IgD-negative memory B cell (primary cell): ENCODE measurements at regions not wholly inside any gene's neighbourhood (a gene's known extent, or its start where the extent isn't known, plus 50 kb on each side); places are given as distances from the start of the nearest gene placed in this dataset.

Experiments used
- H3K27ac Mint-ChIP-seq, 3 donors: one replicate each; pipeline ENCODE4 v1.8.0; 2020 to 2022; ENCODE audit warnings: mild to moderate bottlenecking in 3 of 3, mixed read lengths in 3 of 3, moderate library complexity in 1 of 3
- H3K27me3 Mint-ChIP-seq: one replicate; pipeline ENCODE4 v1.8.0; 2021; ENCODE audit warnings: mixed read lengths
- H3K36me3 Mint-ChIP-seq: one replicate; pipeline ENCODE4 v1.8.0; 2020; ENCODE audit warnings: mild to moderate bottlenecking, mixed read lengths
- H3K4me1 Mint-ChIP-seq, 3 donors: one replicate each; pipeline ENCODE4 v1.8.0; 2020 to 2022; ENCODE audit warnings: mixed read lengths in 3 of 3, mild to moderate bottlenecking in 1 of 3
- H3K4me3 Mint-ChIP-seq, 4 donors: one replicate each; pipeline ENCODE4 v1.8.0; 2020 to 2022; ENCODE audit warnings: mild to moderate bottlenecking in 4 of 4, mixed read lengths in 4 of 4, moderate library complexity in 3 of 4
- H3K9me3 Mint-ChIP-seq, 3 donors: one replicate each; pipeline ENCODE4 v1.8.0; 2020 to 2021; ENCODE audit warnings: mixed read lengths in 3 of 3, mild to moderate bottlenecking in 1 of 3

GRCh38 chr15:31164573-31164912 is 63.0 kb upstream of the TRPM1 start:
- H3K27ac Mint-ChIP-seq, result no peak overlapping the region
- peaks cover 1% of the 10 kb centered on the region for H3K36me3 Mint-ChIP-seq
- no peak overlapping the region for H3K4me3 Mint-ChIP-seq
- peaks cover 0 to 1% (median 0%) of the 10 kb centered on the region in 3 donors for H3K9me3 Mint-ChIP-seq
- H3K27me3 Mint-ChIP-seq, result peaks cover 17% of the 10 kb centered on the region
- H3K4me1 Mint-ChIP-seq, result peaks cover 0 to 5% (median 5%) of the 10 kb centered on the region in 3 donors

GRCh38 chr15:31169558-31169957 is 68.0 kb upstream of the TRPM1 start:
- no peaks in the 10 kb centered on the region for H3K36me3 Mint-ChIP-seq
- peak overlapping the region in 1 of 4 donors; percentile 51 for H3K4me3 Mint-ChIP-seq
- H3K4me1 Mint-ChIP-seq, result peaks cover 0 to 5% (median 5%) of the 10 kb centered on the region in 3 donors
- peak overlapping the region in 1 of 3 donors; percentile 90 for H3K27ac Mint-ChIP-seq
- H3K9me3 Mint-ChIP-seq, result peaks cover 0 to 1% (median 0%) of the 10 kb centered on the region in 3 donors
- H3K27me3 Mint-ChIP-seq, result peaks cover 9% of the 10 kb centered on the region

- H3K9me3 Mint-ChIP-seq, result peaks cover 0 to 1% (median 0%) of the 10 kb centered on the region in 3 donors
- peaks cover 9% of the 10 kb centered on the region for H3K27me3 Mint-ChIP-seq
- H3K4me1 Mint-ChIP-seq, result peaks cover 0 to 5% (median 3%) of the 10 kb centered on the region in 3 donors
- no peak overlapping the region for H3K4me3 Mint-ChIP-seq
- H3K36me3 Mint-ChIP-seq, result no peaks in the 10 kb centered on the region
- no peak overlapping the region for H3K27ac Mint-ChIP-seq
Observed at GRCh38 chr15:31171731-31172130, 70.2 kb upstream of the TRPM1 start.

GRCh38 chr15:31172606-31173005 is 71.1 kb upstream of the TRPM1 start:
- H3K27me3 Mint-ChIP-seq, result peaks cover 8% of the 10 kb centered on the region
- peaks cover under 1% of the 10 kb centered on the region for H3K36me3 Mint-ChIP-seq
- H3K4me3 Mint-ChIP-seq, result no peak overlapping the region
- peaks cover 0 to 5% (median 3%) of the 10 kb centered on the region in 3 donors for H3K4me1 Mint-ChIP-seq
- H3K27ac Mint-ChIP-seq, result no peak overlapping the region
- H3K9me3 Mint-ChIP-seq, result no peaks in the 10 kb centered on the region

GRCh38 chr15:31173790-31174450 is 72.4 kb upstream of the TRPM1 start:
- H3K27me3 Mint-ChIP-seq, result peaks cover 3% of the 10 kb centered on the region
- no peak overlapping the region for H3K27ac Mint-ChIP-seq
- H3K9me3 Mint-ChIP-seq, result no peaks in the 10 kb centered on the region
- H3K4me3 Mint-ChIP-seq, result no peak overlapping the region
- H3K4me1 Mint-ChIP-seq, result no peaks in the 10 kb centered on the region
- peaks cover 3% of the 10 kb centered on the region for H3K36me3 Mint-ChIP-seq

- Mint-ChIP-seq H3K36me3 (peaks cover 3% of the 10 kb centered on the region), H3K4me1 (no peaks in the 10 kb centered on the region), H3K27me3 (peaks cover 3% of the 10 kb centered on the region), H3K4me3 (no peak overlapping the region), H3K27ac (no peak overlapping the region), H3K9me3 (peaks cover 0 to 7% (median 2%) of the 10 kb centered on the region in 3 donors)
Observed at GRCh38 chr15:31175484-31175883, 74.0 kb upstream of the TRPM1 start.

GRCh38 chr15:31177951-31178350 is 76.4 kb upstream of the TRPM1 start:
- peaks cover 5% of the 10 kb centered on the region for H3K36me3 Mint-ChIP-seq
- H3K27me3 Mint-ChIP-seq, result peaks cover 8% of the 10 kb centered on the region
- H3K27ac Mint-ChIP-seq, result no peak overlapping the region
- no peaks in the 10 kb centered on the region for H3K4me1 Mint-ChIP-seq
- H3K9me3 Mint-ChIP-seq, result peaks cover 0 to 18% (median 10%) of the 10 kb centered on the region in 3 donors
- H3K4me3 Mint-ChIP-seq, result no peak overlapping the region

GRCh38 chr15:31178705-31179104 is 77.2 kb upstream of the TRPM1 start:
- peaks cover 8% of the 10 kb centered on the region for H3K27me3 Mint-ChIP-seq
- no peak overlapping the region for H3K4me3 Mint-ChIP-seq

GRCh38 chr15:31179693-31180092 is 78.2 kb upstream of the TRPM1 start:
- peaks cover 5% of the 10 kb centered on the region for H3K36me3 Mint-ChIP-seq
- H3K4me3 Mint-ChIP-seq, result peak overlapping the region in 1 of 4 donors; percentile 33
- no peaks in the 10 kb centered on the region for H3K4me1 Mint-ChIP-seq
- H3K27me3 Mint-ChIP-seq, result peaks cover 8% of the 10 kb centered on the region
- peaks cover 0 to 18% (median 15%) of the 10 kb centered on the region in 3 donors for H3K9me3 Mint-ChIP-seq
- no peak overlapping the region for H3K27ac Mint-ChIP-seq

More at GRCh38 chr15:31178705-31179104, 77.2 kb upstream of the TRPM1 start:
- Mint-ChIP-seq H3K27ac (no peak overlapping the region), H3K9me3 (peaks cover 0 to 18% (median 15%) of the 10 kb centered on the region in 3 donors), H3K4me1 (no peaks in the 10 kb centered on the region), H3K36me3 (peaks cover 5% of the 10 kb centered on the region)

- H3K36me3 Mint-ChIP-seq, result peaks cover 3% of the 10 kb centered on the region
- peaks cover 2 to 15% (median 13%) of the 10 kb centered on the region in 3 donors for H3K9me3 Mint-ChIP-seq
- H3K4me1 Mint-ChIP-seq, result peaks cover 0 to 9% (median 0%) of the 10 kb centered on the region in 3 donors
- H3K27me3 Mint-ChIP-seq, result no peaks in the 10 kb centered on the region
- H3K4me3 Mint-ChIP-seq, result no peak overlapping the region
- no peak overlapping the region for H3K27ac Mint-ChIP-seq
Observed at GRCh38 chr15:31193291-31193690, 91.8 kb upstream of the TRPM1 start.

- peaks cover 4 to 18% (median 5%) of the 10 kb centered on the region in 3 donors for H3K4me1 Mint-ChIP-seq
- no peaks in the 10 kb centered on the region for H3K27me3 Mint-ChIP-seq
- no peak overlapping the region for H3K4me3 Mint-ChIP-seq
- H3K36me3 Mint-ChIP-seq, result no peaks in the 10 kb centered on the region
- no peak overlapping the region for H3K27ac Mint-ChIP-seq
- peaks cover 0 to 5% (median 0%) of the 10 kb centered on the region in 3 donors for H3K9me3 Mint-ChIP-seq
Observed at GRCh38 chr15:31195871-31196270, 94.3 kb upstream of the TRPM1 start.

GRCh38 chr15:31197497-31198414 is 96.2 kb upstream of the TRPM1 start:
- Mint-ChIP-seq H3K27ac (peak overlapping the region in 1 of 3 donors; percentile 73), H3K36me3 (no peaks in the 10 kb centered on the region), H3K4me1 (peaks cover 4 to 18% (median 5%) of the 10 kb centered on the region in 3 donors), H3K27me3 (no peaks in the 10 kb centered on the region), H3K4me3 (peak overlapping the region in 1 of 4 donors; percentile 73), H3K9me3 (no peaks in the 10 kb centered on the region)

- H3K27me3 Mint-ChIP-seq, result no peaks in the 10 kb centered on the region
- no peaks in the 10 kb centered on the region for H3K9me3 Mint-ChIP-seq
- H3K4me3 Mint-ChIP-seq, result no peak overlapping the region
- peaks cover 4 to 18% (median 5%) of the 10 kb centered on the region in 3 donors for H3K4me1 Mint-ChIP-seq
- H3K27ac Mint-ChIP-seq, result no peak overlapping the region
- H3K36me3 Mint-ChIP-seq, result no peaks in the 10 kb centered on the region
Observed at GRCh38 chr15:31200735-31201151, 99.2 kb upstream of the TRPM1 start.

- Mint-ChIP-seq H3K4me3 (no peak overlapping the region), H3K36me3 (no peaks in the 10 kb centered on the region), H3K27ac (no peak overlapping the region), H3K4me1 (peaks cover 4 to 13% (median 5%) of the 10 kb centered on the region in 3 donors), H3K27me3 (no peaks in the 10 kb centered on the region), H3K9me3 (no peaks in the 10 kb centered on the region)
Observed at GRCh38 chr15:31202953-31203352, 101.4 kb upstream of the TRPM1 start.

- no peaks in the 10 kb centered on the region for H3K27me3 Mint-ChIP-seq
- no peaks in the 10 kb centered on the region for H3K9me3 Mint-ChIP-seq
- peaks cover 2 to 4% (median 4%) of the 10 kb centered on the region in 3 donors for H3K4me1 Mint-ChIP-seq
- H3K4me3 Mint-ChIP-seq, result no peak overlapping the region
- H3K36me3 Mint-ChIP-seq, result no peaks in the 10 kb centered on the region
- peak overlapping the region in 1 of 3 donors; percentile 11 for H3K27ac Mint-ChIP-seq
Observed at GRCh38 chr15:31203999-31204398, 102.5 kb upstream of the TRPM1 start.
